Pancreas (tissue), 10 donors: ENCODE measurements at regions not wholly inside any gene's neighbourhood (a gene's known extent, or its start where the extent isn't known, plus 50 kb on each side); places are given as distances from the start of the nearest gene placed in this dataset.

Experiments
- ATAC-seq, 4 donors: fragments of 200-7000 bp; cut with Tn5 transposase; one replicate each; pipeline versions ENCODE4 v1.8.0 to v1.9.1; 2020; ENCODE audit warnings: mild to moderate bottlenecking in 4 of 4, moderate library complexity in 4 of 4
- DNase-seq, 6 donors: peaks; one replicate each; pipeline ENCODE4 v3.0.0-alpha.2; 2020
- FAIRE-seq: peaks from 2 replicates; lab custom pipeline; 2012; peaks lifted over from hg19 to GRCh38; lab: Jason Lieb, UNC
- H3K27ac ChIP-seq, 4 donors: fragments of 200-600 bp; sonication (generic); 1 replicate in 3 of 4; 2 replicates in 1 of 4; pipeline versions ENCODE4 v1.5.0 to v1.8.0; 2020
- H3K27me3 ChIP-seq, 4 donors: fragments of 200-600 bp; one replicate each; pipeline ENCODE4 v1.8.0; 2021
- H3K36me3 ChIP-seq, 3 donors: fragments of 200-600 bp; sonication (generic) in 1 of 3; one replicate each; pipeline versions ENCODE4 v1.5.0 to v1.8.0; 2020 to 2021
- H3K4me1 ChIP-seq, 3 donors: fragments of 200-600 bp; one replicate each; pipeline ENCODE4 v1.8.0; 2021
- H3K4me3 ChIP-seq, 4 donors: fragments of 200-600 bp; sonication (generic) in 2 of 4; one replicate each; pipeline versions ENCODE4 v1.5.0 to v1.8.0; 2020 to 2021
- H3K9me3 ChIP-seq, 4 donors: fragments of 200-600 bp; one replicate each; pipeline ENCODE4 v1.8.0; 2021
- WGBS, 2 donors: extraction: QIAGEN DNeasy Blood & Tissue Kit; methylation state at CpG; one replicate each; pipeline ENCODE4 v1.1.7; 2013; 5-methylcytosine and 5-hydroxymethylcytosine counted together
- intact Hi-C, 3 donors: fragments of 100-400 bp; cut with DNase I; formaldehyde crosslinking; loops; one replicate each; pipeline versions ENCODE4 v1.11.1 to v1.14.2; 2022
- TF ChIP-seq, protein P1 (sequence below), 4 donors: fragments of 200-600 bp; sonication (generic) in 3 of 4; IDR thresholded peaks; one replicate each; pipeline versions ENCODE4 v1.5.0 to v1.8.0; 2021; ENCODE audit warnings: antibody characterized with exemption in 4 of 4
- donor health status: healthy with polysubstance abuse.
- donor health status: DM: no; HTN: no; CAD: no; lungs with moderate emphysema.
- donor health status: DM: no; HTN: no; CAD: no.
- donor health status: control.
- donor health status: control.
- donor health status: Bipolar disorder and iron deficiency.
- donor health status: DM: yes; HTN: yes; CAD: no.
- donor health status: DM: no; HTN: no; CAD: no.
- donor health status: DM: no; HTN: no; CAD: no.
- donor health status: DM: yes; HTN: yes; CAD: no.

DNA sequence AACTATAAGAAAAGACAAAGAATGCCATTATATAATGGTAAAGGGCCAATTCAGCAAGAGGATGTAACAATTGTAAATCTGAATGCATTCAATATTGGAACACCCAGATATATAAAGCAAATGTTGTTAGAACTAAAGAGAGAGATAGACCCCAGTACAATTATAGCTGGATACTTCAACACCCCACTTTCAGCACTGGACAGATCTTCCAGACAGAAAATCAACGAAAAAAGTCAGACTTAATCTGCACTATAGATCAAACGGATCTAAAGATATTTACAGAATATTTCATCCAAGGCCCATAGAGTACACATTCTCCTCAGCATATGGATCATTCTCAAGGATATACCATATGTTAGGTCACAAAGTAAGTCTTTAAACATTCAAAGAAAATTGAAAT, 194.6 kb upstream of the DACH1 start:
- intact Hi-C loops: no loop called here
- Histone ChIP-seq H3K27me3 (no peaks in the 10 kb centered on the region), H3K9me3 (no peaks in the 10 kb centered on the region), H3K4me3 (no peak overlapping the region), H3K27ac (no peak overlapping the region), H3K36me3 (no peaks in the 10 kb centered on the region), H3K4me1 (no peaks in the 10 kb centered on the region)
- WGBS, 2 donors: 66 to 69% methylated on average over 2 of the region's 2 CpGs
- DNase-seq (no peak), FAIRE-seq (no peak), ATAC-seq (no peak)
- TF ChIP-seq, protein P1, sequence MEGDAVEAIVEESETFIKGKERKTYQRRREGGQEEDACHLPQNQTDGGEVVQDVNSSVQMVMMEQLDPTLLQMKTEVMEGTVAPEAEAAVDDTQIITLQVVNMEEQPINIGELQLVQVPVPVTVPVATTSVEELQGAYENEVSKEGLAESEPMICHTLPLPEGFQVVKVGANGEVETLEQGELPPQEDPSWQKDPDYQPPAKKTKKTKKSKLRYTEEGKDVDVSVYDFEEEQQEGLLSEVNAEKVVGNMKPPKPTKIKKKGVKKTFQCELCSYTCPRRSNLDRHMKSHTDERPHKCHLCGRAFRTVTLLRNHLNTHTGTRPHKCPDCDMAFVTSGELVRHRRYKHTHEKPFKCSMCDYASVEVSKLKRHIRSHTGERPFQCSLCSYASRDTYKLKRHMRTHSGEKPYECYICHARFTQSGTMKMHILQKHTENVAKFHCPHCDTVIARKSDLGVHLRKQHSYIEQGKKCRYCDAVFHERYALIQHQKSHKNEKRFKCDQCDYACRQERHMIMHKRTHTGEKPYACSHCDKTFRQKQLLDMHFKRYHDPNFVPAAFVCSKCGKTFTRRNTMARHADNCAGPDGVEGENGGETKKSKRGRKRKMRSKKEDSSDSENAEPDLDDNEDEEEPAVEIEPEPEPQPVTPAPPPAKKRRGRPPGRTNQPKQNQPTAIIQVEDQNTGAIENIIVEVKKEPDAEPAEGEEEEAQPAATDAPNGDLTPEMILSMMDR (IDR thresholded peaks at IDR 0.05): no peak

DNA sequence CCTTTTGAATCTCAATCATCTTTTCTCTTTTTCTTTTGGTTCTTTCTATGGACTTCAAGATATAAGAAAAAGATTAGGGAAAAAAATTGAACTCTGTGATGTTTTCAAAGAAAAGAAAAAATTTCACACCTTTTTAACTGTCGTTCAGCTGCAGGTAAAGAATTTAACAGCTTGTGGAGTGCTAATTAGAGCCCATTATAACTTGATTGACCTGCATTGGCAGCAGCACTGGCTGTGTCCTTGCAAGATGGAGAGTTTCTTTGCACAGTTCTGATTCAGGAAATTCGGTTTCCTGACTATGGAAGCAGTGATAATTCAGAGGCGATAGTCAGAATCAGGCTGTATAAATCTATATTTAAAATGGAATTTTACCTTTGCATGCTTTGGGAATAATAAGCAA, 183.2 kb upstream of the DACH1 start:
- Histone ChIP-seq H3K36me3 (no peaks in the 10 kb centered on the region), H3K27me3 (no peaks in the 10 kb centered on the region), H3K4me3 (no peak overlapping the region), H3K4me1 (no peaks in the 10 kb centered on the region), H3K9me3 (no peaks in the 10 kb centered on the region), H3K27ac (no peak overlapping the region)
- WGBS, 2 donors: 28 to 29% methylated on average over 3 of the region's 3 CpGs
- no peak for DNase-seq
- ATAC-seq: no peak
- intact Hi-C loops: no loop called here
- FAIRE-seq: no peak
- TF ChIP-seq, protein P1 (IDR thresholded peaks at IDR 0.05): no peak

DNA sequence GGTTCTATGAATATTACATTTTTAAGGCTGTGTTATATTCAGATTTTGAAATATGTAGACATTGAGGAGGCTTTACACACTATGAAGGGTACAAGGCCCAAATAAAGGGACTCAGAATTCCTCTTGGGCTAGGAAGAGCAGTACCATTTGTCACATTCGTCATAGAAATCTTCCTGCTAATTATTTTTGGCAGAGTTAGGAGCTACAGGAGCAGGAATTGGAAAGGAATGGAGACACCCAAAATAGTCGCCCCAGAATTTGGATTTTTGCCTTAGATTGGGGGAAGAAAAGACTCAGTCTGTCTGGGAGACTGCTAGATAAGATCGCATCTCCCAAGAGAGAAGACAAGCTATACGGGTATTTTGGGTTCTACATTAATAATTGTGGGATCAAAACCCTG, 176.4 kb upstream of the DACH1 start:
- H3K27ac ChIP-seq: no peak overlapping the region
- no peak overlapping the region for H3K4me3 ChIP-seq
- no peaks in the 10 kb centered on the region for H3K36me3 ChIP-seq
- intact Hi-C loops: no loop called here
- TF ChIP-seq, protein P1 (IDR thresholded peaks at IDR 0.05): no peak
- 51 to 57% methylated on average over 4 of the region's 4 CpGs for WGBS, 2 donors
- no peaks in the 10 kb centered on the region for H3K27me3 ChIP-seq
- FAIRE-seq (no peak), ATAC-seq (no peak), DNase-seq (no peak)
- no peaks in the 10 kb centered on the region for H3K9me3 ChIP-seq
- H3K4me1 ChIP-seq: no peaks in the 10 kb centered on the region

DNA sequence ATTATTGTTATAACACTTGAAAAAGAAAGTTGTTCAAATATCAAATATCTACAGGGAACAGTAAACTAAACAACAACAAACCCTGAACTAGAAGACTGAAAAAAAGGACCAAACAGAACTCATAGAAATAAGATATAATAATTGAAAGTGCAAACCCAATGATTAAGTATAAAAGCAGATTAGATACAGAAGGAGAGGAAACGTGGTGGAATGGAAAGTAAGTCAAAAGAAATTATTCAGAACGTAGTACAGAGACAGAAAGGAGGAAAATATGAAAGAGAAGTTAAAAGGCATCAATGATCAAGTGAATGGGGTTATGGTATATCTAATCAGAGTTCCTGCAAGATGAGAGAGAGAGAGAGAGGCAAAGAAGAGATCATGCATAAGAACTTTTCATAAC, 174.2 kb upstream of the DACH1 start:
- 62 to 69% methylated on average over 2 of the region's 2 CpGs for WGBS, 2 donors
- Histone ChIP-seq H3K4me3 (no peak overlapping the region), H3K27ac (no peak overlapping the region), H3K27me3 (no peaks in the 10 kb centered on the region), H3K36me3 (no peaks in the 10 kb centered on the region), H3K9me3 (no peaks in the 10 kb centered on the region), H3K4me1 (no peaks in the 10 kb centered on the region)
- intact Hi-C loops: no loop called here
- DNase-seq (no peak), ATAC-seq (no peak), FAIRE-seq (no peak)
- TF ChIP-seq, protein P1 (IDR thresholded peaks at IDR 0.05): no peak

DNA sequence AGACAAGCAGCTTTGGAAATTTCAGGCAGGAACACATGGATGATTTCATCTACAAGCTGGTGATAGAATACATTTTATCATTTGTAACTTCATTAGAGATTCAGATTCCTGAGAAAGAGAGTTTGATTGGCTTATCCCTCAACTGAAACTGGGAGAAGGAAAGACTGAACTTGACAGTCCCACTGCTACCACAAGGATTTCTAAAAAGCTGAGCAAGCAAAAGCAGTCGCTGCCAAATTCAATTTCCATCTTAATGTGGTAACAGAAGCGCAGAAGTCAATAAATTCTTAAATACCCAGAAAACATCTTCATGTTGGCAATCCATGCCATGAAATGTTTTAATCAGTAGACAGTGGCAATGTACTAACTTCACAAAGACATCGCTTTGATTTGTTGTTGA, 172.1 kb upstream of the DACH1 start:
- TF ChIP-seq, protein P1 (IDR thresholded peaks at IDR 0.05): no peak
- intact Hi-C loops: no loop called here
- Histone ChIP-seq H3K27ac (no peak overlapping the region), H3K27me3 (no peaks in the 10 kb centered on the region), H3K4me1 (no peaks in the 10 kb centered on the region), H3K9me3 (no peaks in the 10 kb centered on the region), H3K4me3 (no peak overlapping the region), H3K36me3 (no peaks in the 10 kb centered on the region)
- WGBS, 2 donors: 90 to 94% methylated on average over 3 of the region's 3 CpGs
- DNase-seq (no peak), FAIRE-seq (no peak), ATAC-seq (no peak)
